ENCODE measurements at regions not wholly inside any gene's neighbourhood (a gene's known extent, or its start where the extent isn't known, plus 50 kb on each side); places are given as distances from the start of the nearest gene placed in this dataset.

- Histone ChIP-seq H3K4me1 (no peaks in the 10 kb centered on the region), H3K36me3 (ENCODE audit: low read depth, missing control alignments) (no peaks in the 10 kb centered on the region), H3K27ac (no peak overlapping the region), H3K27me3 (no peaks in the 10 kb centered on the region), H3K9me3 (no peaks in the 10 kb centered on the region), H3K4me3 (no peak overlapping the region)
- no peak for TF ChIP-seq POLR2A (IDR thresholded peaks at IDR 0.05)
- intact Hi-C loops (cut with DNase I; ENCODE audit: low total_unique reads): no loop called here
- DNase-seq: no peak
- WGBS, 2 donors: 83 to 86% methylated on average over 4 to 6 of the region's 6 CpGs
These were observed 84.6 kb upstream of the FCN1 start for GRCh38 chr9:135002336-135002735.

- intact Hi-C loops (cut with DNase I; ENCODE audit: low total_unique reads): no loop called here
- H3K4me1 ChIP-seq: no peaks in the 10 kb centered on the region
- no peak for TF ChIP-seq POLR2A (IDR thresholded peaks at IDR 0.05)
- no peak for TF ChIP-seq CTCF (IDR thresholded peaks at IDR 0.05)
- no peak overlapping the region for H3K4me3 ChIP-seq
- 86 to 87% methylated on average over 4 of the region's 4 CpGs for whole genome bisulfite sequencing, 2 donors
- no peaks in the 10 kb centered on the region for H3K27me3 ChIP-seq
- no peak overlapping the region for H3K27ac ChIP-seq
- H3K9me3 ChIP-seq: no peaks in the 10 kb centered on the region
- no peaks in the 10 kb centered on the region for H3K36me3 ChIP-seq (ENCODE audit: low read depth, missing control alignments)
- DNase-seq: no peak
These were observed 84.7 kb upstream of the OLFM1 start for GRCh38 chr9:135002802-135003201.

- Histone ChIP-seq H3K27ac (no peak overlapping the region), H3K4me1 (no peaks in the 10 kb centered on the region), H3K9me3 (no peaks in the 10 kb centered on the region), H3K36me3 (ENCODE audit: low read depth, missing control alignments) (no peaks in the 10 kb centered on the region), H3K4me3 (no peak overlapping the region), H3K27me3 (no peaks in the 10 kb centered on the region)
- TF ChIP-seq POLR2A (IDR thresholded peaks at IDR 0.05) (no peak), CTCF (IDR thresholded peaks at IDR 0.05) (no peak)
- WGBS, 2 donors: 88 to 91% methylated on average over 2 of the region's 2 CpGs
- DNase-seq: no peak
- intact Hi-C loops (cut with DNase I; ENCODE audit: low total_unique reads): no loop called here
These were observed 82.7 kb upstream of the OLFM1 start for GRCh38 chr9:135004772-135005171.

GRCh38 chr9:135006911-135007570, 80.4 kb upstream of the OLFM1 start:
- Histone ChIP-seq H3K27me3 (no peaks in the 10 kb centered on the region), H3K4me3 (no peak overlapping the region), H3K4me1 (no peaks in the 10 kb centered on the region), H3K9me3 (no peaks in the 10 kb centered on the region), H3K27ac (no peak overlapping the region), H3K36me3 (ENCODE audit: low read depth, missing control alignments) (no peaks in the 10 kb centered on the region)
- intact Hi-C loops (cut with DNase I; ENCODE audit: low total_unique reads): no loop called here
- WGBS, 2 donors: 87 to 98% methylated on average over 15 to 17 of the region's 19 CpGs
- no peak for DNase-seq
- TF ChIP-seq POLR2A (IDR thresholded peaks at IDR 0.05): no peak

- intact Hi-C loops (cut with DNase I; ENCODE audit: low total_unique reads): no loop called here
- H3K27ac ChIP-seq: no peak overlapping the region
- H3K9me3 ChIP-seq: no peaks in the 10 kb centered on the region
- H3K4me1 ChIP-seq: no peaks in the 10 kb centered on the region
- DNase-seq: no peak
- no peak for TF ChIP-seq POLR2A (IDR thresholded peaks at IDR 0.05)
- TF ChIP-seq CTCF (IDR thresholded peaks at IDR 0.05): no peak
- no peaks in the 10 kb centered on the region for H3K36me3 ChIP-seq (ENCODE audit: low read depth, missing control alignments)
- WGBS, 2 donors: 81 to 85% methylated on average over 3 to 11 of the region's 11 CpGs
- no peaks in the 10 kb centered on the region for H3K27me3 ChIP-seq
- H3K4me3 ChIP-seq: no peak overlapping the region
These were observed 79.9 kb upstream of the OLFM1 start for GRCh38 chr9:135007601-135008000.

GRCh38 chr9:135008416-135008815, 79.1 kb upstream of the OLFM1 start:
- no peak overlapping the region for H3K4me3 ChIP-seq
- intact Hi-C loops (cut with DNase I; ENCODE audit: low total_unique reads): no loop called here
- no peaks in the 10 kb centered on the region for H3K27me3 ChIP-seq
- DNase-seq: no peak
- H3K36me3 ChIP-seq (ENCODE audit: low read depth, missing control alignments): no peaks in the 10 kb centered on the region
- TF ChIP-seq CTCF (IDR thresholded peaks at IDR 0.05): no peak
- TF ChIP-seq POLR2A (IDR thresholded peaks at IDR 0.05): no peak
- H3K27ac ChIP-seq: no peak overlapping the region
- 88 to 91% methylated on average over 8 of the region's 8 CpGs for WGBS, 2 donors
- no peaks in the 10 kb centered on the region for H3K9me3 ChIP-seq
- H3K4me1 ChIP-seq: no peaks in the 10 kb centered on the region

Measured in testis (tissue), 2 donors.